Neural cell (in vitro differentiated cells): ENCODE measurements at regions not wholly inside any gene's neighbourhood (a gene's known extent, or its start where the extent isn't known, plus 50 kb on each side); places are given as distances from the start of the nearest gene placed in this dataset.

ENCODE experiments used
- CTCF ChIP-seq: fragments of 450-650 bp; IDR thresholded peaks from 2 replicates; pipeline ENCODE4 v1.5.1; 2014; ENCODE audit warnings: antibody characterized with exemption, mild to moderate bottlenecking, moderate library complexity; ENCODE audit not compliant: poor library complexity, severe bottlenecking
- EP300 ChIP-seq: fragments of 450-650 bp; conservative IDR thresholded peaks from 2 replicates; pipeline ENCODE4 v1.6.1; 2014; ENCODE audit warnings: antibody characterized with exemption, mild to moderate bottlenecking, moderate library complexity; ENCODE audit not compliant: poor library complexity, severe bottlenecking
- EZH2 ChIP-seq: fragments of 200-600, 300-800 bp; shearing (Covaris generic), sonication (generic); IDR thresholded peaks from 2 replicates; pipeline ENCODE4 v1.6.1; 2014; ENCODE audit warnings: antibody characterized with exemption, low read length, borderline replicate concordance, mild to moderate bottlenecking; ENCODE audit not compliant: insufficient read depth, poor library complexity, severe bottlenecking
- MXI1 ChIP-seq: fragments of 450-650 bp; conservative IDR thresholded peaks from 2 replicates; pipeline ENCODE4 v1.6.1; 2014; ENCODE audit warnings: antibody characterized with exemption, mild to moderate bottlenecking; ENCODE audit not compliant: poor library complexity, severe bottlenecking
- POLR2AphosphoS5 ChIP-seq: IDR thresholded peaks from 2 replicates; pipeline ENCODE4 v1.6.1; 2012
- REST ChIP-seq: IDR thresholded peaks from 2 replicates; pipeline ENCODE4 v1.6.1; 2012; ENCODE audit warnings: borderline replicate concordance

- TF ChIP-seq CTCF, result no peak
- no peak for TF ChIP-seq MXI1
- no peak for TF ChIP-seq POLR2AphosphoS5
- TF ChIP-seq EZH2, result no peak
- TF ChIP-seq REST, result no peak
- no peak for TF ChIP-seq EP300
Observed at GRCh38 chr22:48921411-48921903, 906.2 kb downstream of the BRD1 start.
